LHCN-M2 (cell line): ENCODE measurements at regions not wholly inside any gene's neighbourhood (a gene's known extent, or its start where the extent isn't known, plus 50 kb on each side); places are given as distances from the start of the nearest gene placed in this dataset.

Source experiments
- DNase-seq: peaks from one replicate; pipeline ENCODE4 v3.0.0-alpha.2; 2012; ENCODE audit warnings: low read depth

GRCh38 chr3:103342205-103342731, 907.5 kb downstream of the ZPLD1 start:
- DNase-seq = no peak

- DNase-seq = no peak
Observed at GRCh38 chr3:103349760-103350159, 914.9 kb downstream of the ZPLD1 start.

GRCh38 chr3:103365467-103365866, 930.7 kb downstream of the ZPLD1 start:
- DNase-seq = no peak

- no peak for DNase-seq
Observed at GRCh38 chr3:103367481-103367880, 932.7 kb downstream of the ZPLD1 start.

- DNase-seq = no peak
Observed at GRCh38 chr3:103371411-103371810, 936.6 kb downstream of the ZPLD1 start.

- no peak for DNase-seq
Observed at GRCh38 chr3:103372031-103372430, 937.2 kb downstream of the ZPLD1 start.

GRCh38 chr3:103380391-103380790, 945.6 kb downstream of the ZPLD1 start:
- no peak for DNase-seq

- DNase-seq = no peak
Observed at GRCh38 chr3:103381296-103382079, 946.7 kb downstream of the ZPLD1 start.

- DNase-seq = no peak
Observed at GRCh38 chr3:103385961-103386656, 951.3 kb downstream of the ZPLD1 start.

- no peak for DNase-seq
Observed at GRCh38 chr3:103388214-103388613, 953.4 kb downstream of the ZPLD1 start.

- DNase-seq = no peak
Observed at GRCh38 chr3:103389356-103389755, 954.5 kb downstream of the ZPLD1 start.

GRCh38 chr3:103393395-103394186, 958.8 kb downstream of the ZPLD1 start:
- peak; percentile 18 for DNase-seq

GRCh38 chr3:103403191-103403590, 968.4 kb downstream of the ZPLD1 start:
- no peak for DNase-seq

GRCh38 chr3:103406320-103406850, 971.6 kb downstream of the ZPLD1 start:
- DNase-seq = no peak

GRCh38 chr3:103410231-103410630, 975.4 kb downstream of the ZPLD1 start:
- DNase-seq = no peak

GRCh38 chr3:103421460-103421859, 986.6 kb downstream of the ZPLD1 start:
- no peak for DNase-seq

GRCh38 chr3:103437883-103438282, 1003.1 kb downstream of the ZPLD1 start:
- DNase-seq = no peak

- DNase-seq = peak; percentile 1
Observed at GRCh38 chr3:103440539-103441203, 1005.9 kb downstream of the ZPLD1 start.

- DNase-seq = no peak
Observed at GRCh38 chr3:103446953-103447629, 1012.3 kb downstream of the ZPLD1 start.

- DNase-seq = no peak
Observed at GRCh38 chr3:103453152-103453551, 1018.3 kb downstream of the ZPLD1 start.

- no peak for DNase-seq
Observed at GRCh38 chr3:103459815-103460214, 1025.0 kb downstream of the ZPLD1 start.
